Retinal pigment epithelial cell (primary cell): ENCODE measurements at regions not wholly inside any gene's neighbourhood (a gene's known extent, or its start where the extent isn't known, plus 50 kb on each side); places are given as distances from the start of the nearest gene placed in this dataset.

Experiments used
- DNase-seq: peaks from one replicate; pipeline ENCODE4 v3.0.0-alpha.2; 2010; ENCODE audit warnings: low read depth
- H3K4me3 ChIP-seq: 2 replicates; pipeline ENCODE4 v1.5.1; 2011; ENCODE audit warnings: mild to moderate bottlenecking, low read length, control low read depth, moderate library complexity
- TF ChIP-seq, protein P1 (sequence below): conservative IDR thresholded peaks from 2 replicates; pipeline ENCODE4 v1.5.1; 2011; ENCODE audit warnings: low read depth, low read length, control low read depth, inconsistent platforms

DNA sequence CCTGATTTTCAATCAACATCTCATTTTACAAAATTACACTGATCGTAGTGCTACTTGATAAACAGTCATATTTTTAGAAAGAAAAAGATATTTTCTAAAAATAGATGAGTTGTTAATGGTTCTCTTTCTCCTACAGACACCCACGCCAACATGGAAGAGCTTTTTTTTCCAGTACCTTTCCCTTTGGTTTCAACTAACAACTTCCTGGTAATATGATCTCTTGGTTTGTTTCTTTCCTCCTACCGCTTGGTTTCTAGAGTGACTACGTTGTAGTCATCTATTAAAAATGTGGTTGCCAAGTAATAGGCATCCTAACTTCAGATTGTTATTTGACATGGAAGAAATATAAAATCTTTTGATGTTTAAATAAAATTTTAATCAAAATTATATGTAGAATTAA is 189.0 kb downstream of the LACC1 start:
- H3K4me3 ChIP-seq, result no peak overlapping the region
- peak; percentile 51 for DNase-seq
- TF ChIP-seq, protein P1, sequence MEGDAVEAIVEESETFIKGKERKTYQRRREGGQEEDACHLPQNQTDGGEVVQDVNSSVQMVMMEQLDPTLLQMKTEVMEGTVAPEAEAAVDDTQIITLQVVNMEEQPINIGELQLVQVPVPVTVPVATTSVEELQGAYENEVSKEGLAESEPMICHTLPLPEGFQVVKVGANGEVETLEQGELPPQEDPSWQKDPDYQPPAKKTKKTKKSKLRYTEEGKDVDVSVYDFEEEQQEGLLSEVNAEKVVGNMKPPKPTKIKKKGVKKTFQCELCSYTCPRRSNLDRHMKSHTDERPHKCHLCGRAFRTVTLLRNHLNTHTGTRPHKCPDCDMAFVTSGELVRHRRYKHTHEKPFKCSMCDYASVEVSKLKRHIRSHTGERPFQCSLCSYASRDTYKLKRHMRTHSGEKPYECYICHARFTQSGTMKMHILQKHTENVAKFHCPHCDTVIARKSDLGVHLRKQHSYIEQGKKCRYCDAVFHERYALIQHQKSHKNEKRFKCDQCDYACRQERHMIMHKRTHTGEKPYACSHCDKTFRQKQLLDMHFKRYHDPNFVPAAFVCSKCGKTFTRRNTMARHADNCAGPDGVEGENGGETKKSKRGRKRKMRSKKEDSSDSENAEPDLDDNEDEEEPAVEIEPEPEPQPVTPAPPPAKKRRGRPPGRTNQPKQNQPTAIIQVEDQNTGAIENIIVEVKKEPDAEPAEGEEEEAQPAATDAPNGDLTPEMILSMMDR, result no peak

DNA sequence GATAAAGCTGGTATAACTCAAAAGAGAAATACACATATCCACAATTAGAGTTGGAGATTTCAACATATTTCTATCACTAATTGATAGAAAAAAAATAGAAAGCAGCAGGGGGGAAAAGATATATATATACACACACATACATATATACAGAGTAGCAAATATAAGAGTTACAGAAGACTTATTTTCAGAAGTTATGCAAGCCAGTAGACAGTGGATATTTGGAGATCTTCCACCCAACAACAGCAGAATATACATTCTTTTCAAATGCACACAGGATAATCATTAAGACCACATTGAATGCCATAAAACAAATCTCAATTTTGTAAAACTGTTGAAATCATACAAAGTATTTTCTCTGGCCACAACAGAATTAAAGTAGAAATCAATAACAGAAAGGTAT is 192.8 kb downstream of the LACC1 start:
- TF ChIP-seq, protein P1, result no peak
- no peak overlapping the region for H3K4me3 ChIP-seq
- no peak for DNase-seq

DNA sequence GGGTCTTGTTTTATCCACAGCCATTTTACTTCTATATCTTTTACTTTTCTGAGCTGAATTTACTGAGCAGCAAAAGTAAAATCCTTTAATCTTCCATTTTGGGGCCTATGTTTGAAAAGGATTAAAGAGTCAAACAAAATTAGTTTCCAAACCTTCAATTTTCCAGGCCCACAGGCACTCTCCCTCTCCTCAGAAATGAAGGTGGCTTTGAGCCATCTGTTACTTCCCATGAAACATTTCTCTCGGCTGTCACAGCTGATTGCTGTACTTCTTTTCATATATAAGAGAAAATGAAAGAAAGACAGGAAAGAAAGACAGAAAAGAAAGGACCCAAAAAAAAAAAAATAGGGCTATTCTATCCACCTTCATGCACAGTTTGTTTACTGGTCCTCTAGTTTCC is 194.9 kb downstream of the LACC1 start:
- no peak overlapping the region for H3K4me3 ChIP-seq
- no peak for DNase-seq
- TF ChIP-seq, protein P1, result no peak

DNA sequence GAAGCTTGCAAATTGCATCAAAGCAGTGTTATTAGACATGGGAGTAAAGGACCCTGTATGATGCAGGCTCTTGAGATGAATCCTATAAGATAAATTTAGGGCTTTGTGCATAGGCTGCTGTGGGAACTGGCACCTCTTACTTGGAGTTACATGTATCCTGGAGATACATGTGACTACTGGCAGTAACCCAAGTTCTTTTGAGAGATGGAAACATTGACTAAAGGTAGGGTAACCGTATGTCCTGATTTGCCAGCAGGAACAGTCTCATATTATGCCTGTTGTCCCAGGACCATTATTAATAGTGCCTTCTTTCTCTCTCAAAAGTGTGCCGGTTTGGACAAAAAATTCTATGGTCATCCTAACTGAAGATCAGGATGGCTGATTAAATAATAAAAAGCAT is 195.4 kb downstream of the LACC1 start:
- TF ChIP-seq, protein P1, result no peak
- H3K4me3 ChIP-seq, result no peak overlapping the region
- DNase-seq, result no peak

DNA sequence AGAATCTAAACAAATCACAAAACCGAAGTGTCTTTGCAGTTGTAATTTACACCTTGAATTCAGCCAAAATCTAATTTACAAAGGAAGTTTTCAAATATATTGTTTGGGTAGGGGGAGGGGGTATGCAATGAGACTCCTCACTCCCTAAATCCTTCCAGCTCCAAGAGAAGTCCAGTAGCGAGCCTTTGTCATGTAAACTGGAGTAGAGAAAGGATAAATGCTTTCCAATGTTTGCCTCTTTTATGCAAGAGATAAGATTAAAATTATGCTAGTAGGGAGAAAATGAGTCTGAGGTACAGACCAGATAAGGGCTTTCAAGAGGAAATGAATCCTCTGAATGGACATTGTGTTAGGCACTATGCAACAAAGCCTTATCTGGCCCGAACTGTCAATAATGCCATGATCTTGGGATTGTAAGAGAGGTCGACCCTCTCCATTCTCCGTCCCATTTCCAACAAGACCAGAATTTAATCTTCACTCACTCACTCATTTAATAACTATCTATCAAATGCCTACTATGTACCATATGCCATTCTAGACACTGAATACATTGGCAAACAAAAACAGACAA is 199.2 kb downstream of the LACC1 start:
- no peak for DNase-seq
- TF ChIP-seq, protein P1, result no peak
- no peak overlapping the region for H3K4me3 ChIP-seq

DNA sequence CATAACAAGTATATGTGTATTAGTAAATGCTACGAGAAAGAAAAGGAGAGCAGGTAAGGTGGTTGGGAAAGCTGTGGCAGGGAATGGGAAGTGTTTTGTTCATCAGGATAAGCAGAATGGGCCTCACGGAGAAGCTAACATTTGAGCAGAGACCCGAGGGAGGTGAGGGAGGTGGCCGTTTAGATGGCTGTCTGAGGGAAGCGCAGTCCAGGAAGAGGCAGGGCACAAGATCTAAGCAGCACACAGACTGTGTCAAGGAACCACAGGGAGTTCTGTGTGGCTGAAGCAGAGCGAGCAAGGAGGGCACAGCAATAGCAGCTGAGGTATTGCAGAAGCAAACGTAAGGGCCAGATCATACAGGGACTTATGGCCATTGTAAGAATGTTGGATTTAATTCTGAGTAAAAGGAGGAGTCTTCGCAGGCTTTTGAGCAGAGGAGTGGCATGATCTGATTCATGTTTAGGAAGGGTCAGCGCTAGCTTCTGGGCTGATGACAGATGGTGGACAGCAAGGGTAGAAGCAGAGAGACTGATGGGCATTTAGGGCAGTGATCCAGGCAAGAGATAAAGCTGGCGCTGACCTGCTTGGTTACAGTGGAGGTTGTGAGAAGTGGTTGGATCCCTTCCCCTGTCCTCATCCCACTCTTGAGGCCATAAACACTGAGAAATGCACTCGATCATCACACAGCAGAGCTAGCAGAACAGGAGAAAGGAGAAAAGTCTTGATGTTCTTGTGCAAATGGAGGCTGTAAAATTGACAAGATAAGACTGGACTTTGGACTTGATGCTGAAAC is 199.9 kb downstream of the LACC1 start:
- TF ChIP-seq, protein P1, result no peak
- no peak overlapping the region for H3K4me3 ChIP-seq
- no peak for DNase-seq

DNA sequence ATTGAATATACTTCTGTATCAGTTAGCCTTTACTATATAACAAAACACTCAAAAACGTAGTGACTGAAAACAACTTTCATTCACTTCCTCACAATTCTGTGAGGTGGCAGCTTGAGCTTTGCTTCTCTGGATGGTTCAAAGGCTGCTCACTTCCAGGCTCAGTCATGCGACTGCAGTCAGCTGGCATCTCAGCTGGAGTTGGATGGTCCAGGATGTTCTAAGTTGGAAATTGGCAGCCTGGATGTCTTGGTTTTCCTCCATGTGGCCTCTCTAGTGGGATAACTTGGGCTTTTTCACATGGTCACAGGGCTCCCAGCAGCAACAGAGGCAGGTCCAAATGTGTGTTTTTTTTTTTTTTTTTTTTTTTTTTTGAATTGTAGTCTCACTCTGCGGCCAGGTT is 204.4 kb downstream of the LACC1 start:
- no peak for DNase-seq
- H3K4me3 ChIP-seq, result no peak overlapping the region
- TF ChIP-seq, protein P1, result no peak
